NCI-H1436 treated with DMSO at 0.1 percent for 48 hours (cell line): ENCODE measurements at regions not wholly inside any gene's neighbourhood (a gene's known extent, or its start where the extent isn't known, plus 50 kb on each side); places are given as distances from the start of the nearest gene placed in this dataset.

ENCODE experiments used
- DNase-seq: peaks from one replicate; lab custom pipeline; 2025; lab: John Stamatoyannopoulos, UW

GRCh38 chr22:48786679-48786996, 1041.0 kb downstream of the BRD1 start:
- DNase-seq, result no peak

GRCh38 chr22:48785792-48786678, 1041.6 kb downstream of the BRD1 start:
- DNase-seq, result no peak

- DNase-seq, result no peak
These were observed 1042.8 kb downstream of the BRD1 start for GRCh38 chr22:48784701-48785503.

- no peak for DNase-seq
These were observed 1043.8 kb downstream of the BRD1 start for GRCh38 chr22:48783821-48784266.

- DNase-seq, result no peak
These were observed 1044.7 kb downstream of the BRD1 start for GRCh38 chr22:48782811-48783511.

GRCh38 chr22:48782326-48782725, 1045.3 kb downstream of the BRD1 start:
- no peak for DNase-seq

GRCh38 chr22:48781868-48782267, 1045.8 kb downstream of the BRD1 start:
- no peak for DNase-seq

GRCh38 chr22:48781391-48781790, 1046.3 kb downstream of the BRD1 start:
- DNase-seq, result no peak

GRCh38 chr22:48780597-48781277, 1046.9 kb downstream of the BRD1 start:
- no peak for DNase-seq

DNA sequence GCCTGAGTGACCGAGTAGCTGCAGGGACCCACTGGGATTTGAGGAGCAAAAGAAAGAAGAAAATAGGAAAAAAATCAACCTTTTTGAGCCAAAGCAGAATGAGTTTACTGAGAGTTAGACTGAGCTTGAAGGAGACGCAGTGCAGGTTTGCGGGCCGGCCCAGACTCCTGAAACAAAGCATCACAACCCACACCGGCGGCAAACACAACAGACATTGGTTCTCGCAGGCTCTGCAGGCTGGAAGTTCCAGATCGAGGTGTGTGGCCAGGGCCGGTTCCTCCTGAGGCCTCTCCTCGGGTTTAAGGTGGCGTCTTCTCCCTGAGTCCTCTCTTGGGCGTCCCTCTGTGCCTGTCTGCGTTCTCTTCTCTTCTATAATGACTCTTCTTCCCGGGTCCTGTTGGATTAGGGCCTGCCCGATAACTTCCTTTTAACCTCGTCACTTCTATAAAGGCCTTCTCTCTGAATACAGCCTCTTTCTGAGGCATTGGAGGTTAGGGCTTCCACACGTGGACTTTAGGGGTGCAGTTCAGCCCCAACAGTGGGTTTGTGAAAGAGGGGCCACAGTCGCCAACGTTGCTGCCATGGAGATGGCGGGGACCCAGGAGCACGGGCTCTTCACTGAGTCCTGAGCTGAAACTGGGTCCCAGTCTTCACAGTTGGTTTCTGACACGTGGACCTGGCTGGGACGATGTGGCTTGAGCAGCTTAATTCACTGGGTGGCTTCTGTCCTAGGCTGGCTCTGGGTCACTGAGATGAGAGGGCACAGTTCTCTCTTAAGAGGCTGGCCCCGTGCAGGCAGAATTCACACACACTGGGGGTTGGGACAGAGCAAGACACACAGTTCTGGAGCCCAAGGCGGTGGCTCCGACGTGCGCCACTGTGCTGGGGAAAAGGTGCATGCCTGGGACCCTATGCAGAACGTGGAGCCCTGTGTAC, 1047.7 kb downstream of the BRD1 start:
- DNase-seq, result no peak

- DNase-seq, result no peak
These were observed 1048.4 kb downstream of the BRD1 start for GRCh38 chr22:48779211-48779643.

DNA sequence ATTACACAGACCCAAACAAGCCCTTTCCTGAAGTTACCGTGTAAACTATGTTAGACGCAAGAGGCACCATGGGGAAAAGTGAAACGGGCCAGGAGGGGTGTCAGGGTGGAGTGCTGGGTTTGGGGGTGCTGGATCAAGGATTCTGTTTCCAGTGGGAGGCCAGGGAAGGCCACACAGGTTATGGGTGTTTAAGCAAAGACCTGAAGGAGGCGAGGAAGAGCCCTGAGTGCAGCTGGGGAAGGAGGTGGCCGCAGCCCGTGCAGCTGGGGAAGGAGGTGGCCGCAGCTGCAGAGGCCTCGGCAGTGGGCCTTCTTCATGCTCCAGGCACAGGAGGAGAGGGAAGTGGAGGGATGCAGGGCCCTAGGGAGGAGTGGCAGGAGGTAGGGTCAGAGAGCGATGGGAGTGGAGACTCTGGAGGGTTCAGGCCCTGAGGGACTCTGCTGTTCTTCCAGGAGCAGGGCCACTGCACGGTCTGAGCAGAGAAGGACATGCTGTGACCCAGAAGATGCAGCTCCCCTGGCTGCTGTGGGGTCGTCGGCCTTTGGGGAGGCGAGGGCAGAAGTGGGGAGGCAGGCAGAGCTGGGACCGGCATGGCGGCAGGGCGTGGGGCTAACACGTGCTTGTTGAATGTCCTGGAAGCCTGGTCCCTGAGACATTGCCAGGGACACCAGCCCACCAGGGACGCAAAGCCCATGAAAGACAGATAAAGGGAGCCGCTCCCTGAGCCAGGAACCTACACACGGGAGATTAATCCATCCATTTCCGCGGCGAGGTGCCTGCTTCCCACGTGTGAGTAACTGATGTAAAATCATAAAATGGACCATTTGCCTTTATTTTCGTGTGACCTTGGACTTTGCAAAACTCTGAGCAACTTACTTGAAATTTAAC, 1049.1 kb downstream of the BRD1 start:
- DNase-seq, result no peak

DNA sequence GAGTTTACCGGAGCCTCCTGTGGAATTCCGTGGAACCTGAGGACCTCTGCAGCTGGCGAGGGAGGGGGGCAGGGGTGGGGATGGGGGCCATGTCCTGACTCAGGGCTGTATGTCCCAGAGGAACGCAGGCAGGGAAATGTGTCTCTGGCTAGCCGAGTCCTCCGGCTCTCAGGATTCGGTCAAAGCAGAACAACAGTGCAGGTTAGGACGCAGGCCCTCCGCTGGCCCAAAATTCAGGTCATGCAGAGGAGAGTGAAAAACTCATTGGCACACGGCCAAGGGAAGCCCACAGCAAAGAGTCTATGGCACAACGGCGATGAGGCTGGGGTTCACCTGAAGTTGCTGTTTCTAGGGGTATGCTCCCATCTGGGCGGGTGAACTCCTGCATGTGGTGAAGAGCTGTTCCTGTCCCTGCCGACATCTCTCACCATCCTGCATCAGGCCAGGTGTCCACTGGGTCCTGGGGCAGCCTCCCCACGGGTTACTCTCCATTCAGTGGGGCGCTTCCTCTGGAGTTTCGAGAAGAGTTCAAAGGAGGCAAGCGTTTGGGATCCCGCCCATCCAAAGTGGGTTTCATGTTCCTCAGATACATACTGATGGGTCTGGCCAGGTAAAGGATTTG, 1055.3 kb downstream of the BRD1 start:
- no peak for DNase-seq

DNA sequence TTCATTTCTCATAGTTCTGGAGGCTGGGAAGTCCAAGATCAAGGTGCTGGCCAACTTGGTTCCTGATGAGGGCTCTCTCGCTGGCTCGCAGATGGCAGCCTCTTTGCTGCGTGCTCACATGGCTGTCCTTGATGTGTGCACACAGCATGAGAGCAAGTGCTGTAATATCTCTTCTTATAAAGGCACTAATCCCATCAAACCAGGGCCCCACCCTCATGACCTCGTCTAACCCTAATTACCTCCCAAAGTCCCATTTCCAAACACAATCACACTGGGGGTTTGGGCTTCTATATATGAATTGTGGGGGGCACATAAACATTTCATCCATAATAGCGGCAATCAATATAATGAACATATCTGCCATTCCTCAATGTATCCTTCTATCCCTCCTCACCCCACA, 1062.1 kb downstream of the BRD1 start:
- DNase-seq, result no peak

- no peak for DNase-seq
These were observed 1066.1 kb downstream of the BRD1 start for GRCh38 chr22:48761546-48761945.

- no peak for DNase-seq
These were observed 1066.9 kb downstream of the BRD1 start for GRCh38 chr22:48760481-48761390.

GRCh38 chr22:48758881-48759875, 1068.5 kb downstream of the BRD1 start:
- no peak for DNase-seq
